ENCODE measurements at regions not wholly inside any gene's neighbourhood (a gene's known extent, or its start where the extent isn't known, plus 50 kb on each side); places are given as distances from the start of the nearest gene placed in this dataset.

DNA sequence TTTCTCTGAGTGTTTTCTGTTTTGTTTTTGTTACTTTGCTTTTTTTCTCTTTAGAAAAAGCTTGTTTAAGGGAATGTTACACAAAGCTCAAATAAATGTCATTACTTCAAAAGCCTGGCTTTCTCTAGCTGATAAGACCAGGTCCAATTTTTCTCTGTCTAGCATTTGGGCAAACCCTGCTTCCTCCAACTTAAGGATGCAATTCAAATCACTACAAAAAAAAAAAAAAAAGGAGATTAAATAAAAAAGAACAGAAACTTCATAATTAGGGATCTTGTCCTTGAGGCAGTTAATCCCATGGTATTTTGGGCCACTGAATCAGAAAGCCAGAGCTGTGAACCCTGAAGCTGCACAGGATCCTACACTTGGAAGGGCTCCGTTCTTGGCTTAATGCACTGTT is 480.8 kb upstream of the KIRREL3 start:
- TF ChIP-seq, protein P1, sequence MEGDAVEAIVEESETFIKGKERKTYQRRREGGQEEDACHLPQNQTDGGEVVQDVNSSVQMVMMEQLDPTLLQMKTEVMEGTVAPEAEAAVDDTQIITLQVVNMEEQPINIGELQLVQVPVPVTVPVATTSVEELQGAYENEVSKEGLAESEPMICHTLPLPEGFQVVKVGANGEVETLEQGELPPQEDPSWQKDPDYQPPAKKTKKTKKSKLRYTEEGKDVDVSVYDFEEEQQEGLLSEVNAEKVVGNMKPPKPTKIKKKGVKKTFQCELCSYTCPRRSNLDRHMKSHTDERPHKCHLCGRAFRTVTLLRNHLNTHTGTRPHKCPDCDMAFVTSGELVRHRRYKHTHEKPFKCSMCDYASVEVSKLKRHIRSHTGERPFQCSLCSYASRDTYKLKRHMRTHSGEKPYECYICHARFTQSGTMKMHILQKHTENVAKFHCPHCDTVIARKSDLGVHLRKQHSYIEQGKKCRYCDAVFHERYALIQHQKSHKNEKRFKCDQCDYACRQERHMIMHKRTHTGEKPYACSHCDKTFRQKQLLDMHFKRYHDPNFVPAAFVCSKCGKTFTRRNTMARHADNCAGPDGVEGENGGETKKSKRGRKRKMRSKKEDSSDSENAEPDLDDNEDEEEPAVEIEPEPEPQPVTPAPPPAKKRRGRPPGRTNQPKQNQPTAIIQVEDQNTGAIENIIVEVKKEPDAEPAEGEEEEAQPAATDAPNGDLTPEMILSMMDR (IDR thresholded peaks at IDR 0.05) = no peak
- TF ChIP-seq POLR2AphosphoS5 (IDR thresholded peaks at IDR 0.05) (no peak), EP300 (IDR thresholded peaks at IDR 0.05) (no peak)

Measured in suprapubic skin (tissue), 4 donors.